ENCODE measurements at regions not wholly inside any gene's neighbourhood (a gene's known extent, or its start where the extent isn't known, plus 50 kb on each side); places are given as distances from the start of the nearest gene placed in this dataset.

DNA sequence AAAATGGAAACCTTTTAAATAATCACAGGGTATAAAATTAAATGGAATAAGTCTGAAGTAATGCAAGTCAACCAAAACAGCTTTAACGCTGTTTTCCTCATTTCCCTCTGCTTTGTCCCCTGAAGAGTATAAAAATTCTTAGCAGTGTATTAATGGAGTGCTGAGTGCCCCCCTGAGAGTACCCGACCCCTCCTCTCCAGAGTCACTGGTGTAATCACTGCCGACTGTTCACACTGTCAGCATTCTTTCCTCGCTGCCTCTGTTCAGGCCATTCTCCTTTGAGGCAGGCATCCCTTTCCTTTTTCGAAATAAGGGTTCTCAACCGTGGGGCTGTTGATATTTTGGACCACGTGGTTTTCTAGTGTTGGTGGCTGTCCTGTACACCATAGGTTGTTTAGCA is 146.9 kb upstream of the SLC10A2 start:
- DNase-seq (ENCODE audit: insufficient read length, low spot score, missing footprints), result no peak
- no peaks in the 10 kb centered on the region for H3K9me3 ChIP-seq (ENCODE audit: low read depth, low read length)
- H2AFZ ChIP-seq (ENCODE audit: low read length), result no peak overlapping the region
- no peak overlapping the region for H3K27ac ChIP-seq (ENCODE audit: low read depth, low read length)
- TF ChIP-seq, protein P1, sequence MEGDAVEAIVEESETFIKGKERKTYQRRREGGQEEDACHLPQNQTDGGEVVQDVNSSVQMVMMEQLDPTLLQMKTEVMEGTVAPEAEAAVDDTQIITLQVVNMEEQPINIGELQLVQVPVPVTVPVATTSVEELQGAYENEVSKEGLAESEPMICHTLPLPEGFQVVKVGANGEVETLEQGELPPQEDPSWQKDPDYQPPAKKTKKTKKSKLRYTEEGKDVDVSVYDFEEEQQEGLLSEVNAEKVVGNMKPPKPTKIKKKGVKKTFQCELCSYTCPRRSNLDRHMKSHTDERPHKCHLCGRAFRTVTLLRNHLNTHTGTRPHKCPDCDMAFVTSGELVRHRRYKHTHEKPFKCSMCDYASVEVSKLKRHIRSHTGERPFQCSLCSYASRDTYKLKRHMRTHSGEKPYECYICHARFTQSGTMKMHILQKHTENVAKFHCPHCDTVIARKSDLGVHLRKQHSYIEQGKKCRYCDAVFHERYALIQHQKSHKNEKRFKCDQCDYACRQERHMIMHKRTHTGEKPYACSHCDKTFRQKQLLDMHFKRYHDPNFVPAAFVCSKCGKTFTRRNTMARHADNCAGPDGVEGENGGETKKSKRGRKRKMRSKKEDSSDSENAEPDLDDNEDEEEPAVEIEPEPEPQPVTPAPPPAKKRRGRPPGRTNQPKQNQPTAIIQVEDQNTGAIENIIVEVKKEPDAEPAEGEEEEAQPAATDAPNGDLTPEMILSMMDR (IDR thresholded peaks at IDR 0.05; ENCODE audit: extremely low read depth, low read depth, low read length), result no peak
- H3K36me3 ChIP-seq (ENCODE audit: insufficient read depth, low read length), result no peaks in the 10 kb centered on the region
- no peaks in the 10 kb centered on the region for H3K79me2 ChIP-seq (ENCODE audit: insufficient read depth, low read length)
- no peaks in the 10 kb centered on the region for H4K20me1 ChIP-seq (ENCODE audit: insufficient read depth, low read length)
- H3K27me3 ChIP-seq (ENCODE audit: insufficient read depth, low read length), result no peaks in the 10 kb centered on the region
- no peaks in the 10 kb centered on the region for H3K4me1 ChIP-seq (ENCODE audit: insufficient read depth, low read length)
- H3K4me3 ChIP-seq (ENCODE audit: insufficient read depth, low read length), result no peak overlapping the region
- H3K4me2 ChIP-seq (ENCODE audit: insufficient read depth, low read length), result no peak overlapping the region

DNA sequence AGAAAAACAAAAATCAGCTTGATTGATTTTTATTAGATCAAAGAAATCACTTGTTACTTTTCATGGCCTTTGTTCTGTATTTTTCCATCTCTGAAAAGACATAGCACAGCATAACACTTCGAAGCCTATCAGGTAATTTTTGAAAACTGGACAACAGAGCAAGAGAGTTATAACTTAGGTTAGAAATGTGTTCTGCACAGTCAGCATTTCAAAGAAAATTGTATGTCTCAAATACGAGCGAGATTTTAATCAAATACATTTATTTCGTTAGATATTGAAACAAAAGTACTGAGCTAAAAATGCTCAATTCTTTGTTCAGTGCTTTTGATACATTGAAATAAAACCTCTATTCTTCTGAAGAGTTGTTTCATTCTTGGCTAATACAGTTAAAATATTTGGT is 144.1 kb upstream of the SLC10A2 start:
- TF ChIP-seq, protein P1 (IDR thresholded peaks at IDR 0.05; ENCODE audit: extremely low read depth, low read depth, low read length), result no peak
- no peaks in the 10 kb centered on the region for H3K4me1 ChIP-seq (ENCODE audit: insufficient read depth, low read length)
- no peak for DNase-seq (ENCODE audit: insufficient read length, low spot score, missing footprints)
- H4K20me1 ChIP-seq (ENCODE audit: insufficient read depth, low read length), result no peaks in the 10 kb centered on the region
- no peaks in the 10 kb centered on the region for H3K79me2 ChIP-seq (ENCODE audit: insufficient read depth, low read length)
- no peak overlapping the region for H2AFZ ChIP-seq (ENCODE audit: low read length)
- H3K4me3 ChIP-seq (ENCODE audit: insufficient read depth, low read length), result no peak overlapping the region
- H3K27me3 ChIP-seq (ENCODE audit: insufficient read depth, low read length), result no peaks in the 10 kb centered on the region
- H3K9me3 ChIP-seq (ENCODE audit: low read depth, low read length), result no peaks in the 10 kb centered on the region
- no peak overlapping the region for H3K4me2 ChIP-seq (ENCODE audit: insufficient read depth, low read length)
- no peaks in the 10 kb centered on the region for H3K36me3 ChIP-seq (ENCODE audit: insufficient read depth, low read length)
- no peak overlapping the region for H3K27ac ChIP-seq (ENCODE audit: low read depth, low read length)

DNA sequence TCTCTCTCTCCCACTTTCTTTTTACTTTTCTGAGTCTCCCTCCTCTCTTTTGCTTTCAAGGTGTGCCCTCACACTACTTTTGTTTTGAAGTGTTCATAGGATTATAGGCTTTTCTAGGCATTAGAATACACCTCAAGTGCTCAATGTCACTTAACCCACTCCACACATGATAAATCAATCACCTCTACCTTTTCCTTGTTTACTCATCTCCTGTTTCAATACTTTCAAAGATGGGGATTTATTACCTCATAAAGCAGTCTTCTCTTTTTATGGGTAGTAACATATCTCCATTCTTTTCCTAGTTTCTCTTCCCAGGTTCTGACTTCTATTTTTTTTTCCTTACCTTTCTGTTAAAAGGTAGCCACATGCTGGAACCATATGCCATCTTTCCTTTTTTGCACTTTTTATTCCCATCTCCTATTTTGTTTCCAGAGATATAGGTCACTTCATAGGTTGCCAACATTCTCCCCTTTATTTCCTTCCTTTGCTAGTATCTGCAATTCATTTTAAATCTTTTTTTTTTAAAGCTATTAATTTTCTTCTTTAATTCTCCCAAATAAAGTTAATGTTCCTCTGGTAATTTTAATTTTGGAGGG is 137.6 kb upstream of the SLC10A2 start:
- no peak for DNase-seq (ENCODE audit: insufficient read length, low spot score, missing footprints)
- Histone ChIP-seq H3K9me3 (ENCODE audit: low read depth, low read length) (peaks cover 3% of the 10 kb centered on the region), H3K36me3 (ENCODE audit: insufficient read depth, low read length) (no peaks in the 10 kb centered on the region), H3K4me3 (ENCODE audit: insufficient read depth, low read length) (no peak overlapping the region), H3K27me3 (ENCODE audit: insufficient read depth, low read length) (no peaks in the 10 kb centered on the region), H3K4me1 (ENCODE audit: insufficient read depth, low read length) (no peaks in the 10 kb centered on the region), H3K4me2 (ENCODE audit: insufficient read depth, low read length) (no peak overlapping the region), H4K20me1 (ENCODE audit: insufficient read depth, low read length) (no peaks in the 10 kb centered on the region), H3K79me2 (ENCODE audit: insufficient read depth, low read length) (no peaks in the 10 kb centered on the region), H3K27ac (ENCODE audit: low read depth, low read length) (no peak overlapping the region), H2AFZ (ENCODE audit: low read length) (no peak overlapping the region)
- TF ChIP-seq, protein P1 (IDR thresholded peaks at IDR 0.05; ENCODE audit: extremely low read depth, low read depth, low read length), result no peak

DNA sequence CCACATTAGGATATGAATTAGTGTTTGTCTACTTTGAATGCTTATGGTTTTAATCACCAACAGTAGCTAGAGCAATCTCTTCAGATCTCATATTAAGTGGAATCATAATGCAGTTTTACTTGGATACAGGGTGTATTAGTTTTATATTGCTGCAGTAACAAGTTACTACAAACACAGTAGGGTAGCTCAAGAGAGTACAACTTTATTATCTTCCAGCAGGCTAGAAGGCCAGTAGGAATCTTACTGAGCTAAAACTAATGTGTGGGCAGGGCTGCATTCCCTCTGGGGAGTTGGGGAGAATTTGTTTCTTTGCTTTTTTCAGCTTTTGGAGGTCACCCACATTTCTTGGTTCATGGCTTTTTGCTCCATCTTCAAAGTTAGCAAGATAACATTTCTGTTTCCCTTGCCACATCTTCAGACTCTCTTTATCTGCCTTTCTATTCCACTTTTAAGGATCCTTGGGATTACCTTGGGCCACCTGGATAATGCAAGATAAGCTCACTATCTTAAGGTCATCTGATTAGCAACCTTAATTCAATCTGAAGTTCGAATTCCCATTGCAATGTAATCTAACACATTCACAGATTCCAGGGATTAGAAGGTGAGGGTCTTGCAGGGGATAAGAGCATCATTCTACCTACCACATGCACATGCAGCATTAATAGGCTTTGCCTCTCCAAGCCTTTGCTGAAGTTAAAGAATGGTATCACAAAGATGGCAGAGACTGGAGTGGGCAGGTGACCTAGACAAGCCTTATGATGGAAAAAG is 134.1 kb upstream of the SLC10A2 start:
- Histone ChIP-seq H3K79me2 (ENCODE audit: insufficient read depth, low read length) (no peaks in the 10 kb centered on the region), H3K4me1 (ENCODE audit: insufficient read depth, low read length) (no peaks in the 10 kb centered on the region), H3K9me3 (ENCODE audit: low read depth, low read length) (peaks cover 3% of the 10 kb centered on the region), H3K27ac (ENCODE audit: low read depth, low read length) (no peak overlapping the region), H3K4me3 (ENCODE audit: insufficient read depth, low read length) (no peak overlapping the region), H3K36me3 (ENCODE audit: insufficient read depth, low read length) (no peaks in the 10 kb centered on the region), H3K4me2 (ENCODE audit: insufficient read depth, low read length) (no peak overlapping the region), H4K20me1 (ENCODE audit: insufficient read depth, low read length) (no peaks in the 10 kb centered on the region), H3K27me3 (ENCODE audit: insufficient read depth, low read length) (no peaks in the 10 kb centered on the region), H2AFZ (ENCODE audit: low read length) (no peak overlapping the region)
- TF ChIP-seq, protein P1 (IDR thresholded peaks at IDR 0.05; ENCODE audit: extremely low read depth, low read depth, low read length), result no peak
- DNase-seq (ENCODE audit: insufficient read length, low spot score, missing footprints), result no peak

Measured in osteoblast (primary cell).